ENCODE measurements at regions not wholly inside any gene's neighbourhood (a gene's known extent, or its start where the extent isn't known, plus 50 kb on each side); places are given as distances from the start of the nearest gene placed in this dataset.

GRCh38 chr4:11698033-11698432, 269.3 kb upstream of the HS3ST1 start:
- no peaks in the 10 kb centered on the region for H3K4me1 ChIP-seq (ENCODE audit: control insufficient read depth in 1 of 2, insufficient read depth in 2 of 2, low read length in 2 of 2)
- H3K27ac Mint-ChIP-seq: no peak overlapping the region
- H3K4me2 ChIP-seq (replicated peaks; ENCODE audit: extremely low read depth, low read length, poor library complexity, severe bottlenecking): no peak overlapping the region

GRCh38 chr4:11693693-11694092, 265.0 kb upstream of the HS3ST1 start:
- no peak for DNase-seq
- 75% methylated on average over 2 of the region's 2 CpGs for WGBS (ENCODE audit: insufficient coverage)
- Histone ChIP-seq H4K20me1 (ENCODE audit: insufficient read depth, low read length) (no peaks in the 10 kb centered on the region), H3K4me3 (replicated peaks in 1 of 3; ENCODE audit: low read depth in 2 of 3, low read length in 3 of 3) (no peak overlapping the region), H3K9me3 (replicated peaks in 1 of 2; ENCODE audit: control insufficient read depth in 1 of 2, insufficient read depth in 1 of 2, low read length in 2 of 2) (peaks cover 0 to 4% of the 10 kb centered on the region in 2 donors), H3K79me2 (ENCODE audit: insufficient read depth, low read length) (no peaks in the 10 kb centered on the region), H3K27me3 (ENCODE audit: control insufficient read depth in 2 of 2, insufficient read depth in 2 of 2, low read length in 2 of 2) (no peaks in the 10 kb centered on the region), H2AFZ (ENCODE audit: insufficient read depth, low read depth, low read length, poor library complexity, severe bottlenecking) (no peak overlapping the region), H3K9ac (ENCODE audit: insufficient read depth, low read length, poor library complexity, severe bottlenecking) (no peak overlapping the region), H3K4me2 (replicated peaks; ENCODE audit: extremely low read depth, low read length, poor library complexity, severe bottlenecking) (no peak overlapping the region), H3K4me1 (ENCODE audit: control insufficient read depth in 1 of 2, insufficient read depth in 2 of 2, low read length in 2 of 2) (no peaks in the 10 kb centered on the region), H3K27ac (ENCODE audit: low read depth in 1 of 2, low read length in 2 of 2) (no peak overlapping the region), H3K36me3 (replicated peaks in 1 of 2; ENCODE audit: control insufficient read depth in 1 of 2, insufficient read depth in 2 of 2, low read length in 2 of 2) (no peaks in the 10 kb centered on the region)
- TF ChIP-seq, protein P1, sequence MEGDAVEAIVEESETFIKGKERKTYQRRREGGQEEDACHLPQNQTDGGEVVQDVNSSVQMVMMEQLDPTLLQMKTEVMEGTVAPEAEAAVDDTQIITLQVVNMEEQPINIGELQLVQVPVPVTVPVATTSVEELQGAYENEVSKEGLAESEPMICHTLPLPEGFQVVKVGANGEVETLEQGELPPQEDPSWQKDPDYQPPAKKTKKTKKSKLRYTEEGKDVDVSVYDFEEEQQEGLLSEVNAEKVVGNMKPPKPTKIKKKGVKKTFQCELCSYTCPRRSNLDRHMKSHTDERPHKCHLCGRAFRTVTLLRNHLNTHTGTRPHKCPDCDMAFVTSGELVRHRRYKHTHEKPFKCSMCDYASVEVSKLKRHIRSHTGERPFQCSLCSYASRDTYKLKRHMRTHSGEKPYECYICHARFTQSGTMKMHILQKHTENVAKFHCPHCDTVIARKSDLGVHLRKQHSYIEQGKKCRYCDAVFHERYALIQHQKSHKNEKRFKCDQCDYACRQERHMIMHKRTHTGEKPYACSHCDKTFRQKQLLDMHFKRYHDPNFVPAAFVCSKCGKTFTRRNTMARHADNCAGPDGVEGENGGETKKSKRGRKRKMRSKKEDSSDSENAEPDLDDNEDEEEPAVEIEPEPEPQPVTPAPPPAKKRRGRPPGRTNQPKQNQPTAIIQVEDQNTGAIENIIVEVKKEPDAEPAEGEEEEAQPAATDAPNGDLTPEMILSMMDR (IDR thresholded peaks at IDR 0.05): no peak
- Mint-ChIP-seq H3K4me3 (no peak overlapping the region), H3K4me1 (no peaks in the 10 kb centered on the region), H3K27ac (no peak overlapping the region), H3K36me3 (no peaks in the 10 kb centered on the region), H3K27me3 (ENCODE audit: low read depth in 3 of 3) (no peaks in the 10 kb centered on the region), H3K9me3 (peaks cover 3 to 10% (median 4%) of the 10 kb centered on the region in 7 donors)
- intact Hi-C loops (cut with micrococcal nuclease): no loop called here

More at GRCh38 chr4:11698033-11698432, 269.3 kb upstream of the HS3ST1 start:
- no peak overlapping the region for H3K9ac ChIP-seq (ENCODE audit: insufficient read depth, low read length, poor library complexity, severe bottlenecking)
- intact Hi-C loops (cut with micrococcal nuclease): no loop called here
- TF ChIP-seq, protein P1 (IDR thresholded peaks at IDR 0.05): no peak
- no peaks in the 10 kb centered on the region for H3K4me1 Mint-ChIP-seq
- H3K36me3 ChIP-seq (replicated peaks in 1 of 2; ENCODE audit: control insufficient read depth in 1 of 2, insufficient read depth in 2 of 2, low read length in 2 of 2): no peaks in the 10 kb centered on the region
- no peaks in the 10 kb centered on the region for H3K79me2 ChIP-seq (ENCODE audit: insufficient read depth, low read length)
- H3K4me3 Mint-ChIP-seq: no peak overlapping the region
- H3K4me3 ChIP-seq (replicated peaks in 1 of 3; ENCODE audit: low read depth in 2 of 3, low read length in 3 of 3): no peak overlapping the region
- H4K20me1 ChIP-seq (ENCODE audit: insufficient read depth, low read length): no peaks in the 10 kb centered on the region
- no peaks in the 10 kb centered on the region for H3K36me3 Mint-ChIP-seq
- no peak overlapping the region for H2AFZ ChIP-seq (ENCODE audit: insufficient read depth, low read depth, low read length, poor library complexity, severe bottlenecking)
- peaks cover 2 to 8% (median 3%) of the 10 kb centered on the region in 7 donors for H3K9me3 Mint-ChIP-seq
- H3K27ac ChIP-seq (ENCODE audit: low read depth in 1 of 2, low read length in 2 of 2): no peak overlapping the region
- no peaks in the 10 kb centered on the region for H3K27me3 Mint-ChIP-seq (ENCODE audit: low read depth in 3 of 3)
- DNase-seq: no peak
- no CpG with 5 or more reads among the region's 2 CpGs for WGBS (ENCODE audit: insufficient coverage)
- no peaks in the 10 kb centered on the region for H3K27me3 ChIP-seq (ENCODE audit: control insufficient read depth in 2 of 2, insufficient read depth in 2 of 2, low read length in 2 of 2)
- peaks cover 0 to 4% of the 10 kb centered on the region in 2 donors for H3K9me3 ChIP-seq (replicated peaks in 1 of 2; ENCODE audit: control insufficient read depth in 1 of 2, insufficient read depth in 1 of 2, low read length in 2 of 2)
